GM12878 (cell line): ENCODE measurements at regions not wholly inside any gene's neighbourhood (a gene's known extent, or its start where the extent isn't known, plus 50 kb on each side); places are given as distances from the start of the nearest gene placed in this dataset.

ENCODE experiments used
- ATAC-seq: fragments of 200-7000 bp; cut with Tn5 transposase; 3 replicates; pipeline ENCODE4 v1.9.1; 2020; ENCODE audit warnings: mild to moderate bottlenecking, moderate library complexity
- BruUV-seq: library from RNA; stranded (reverse); fragments of 400-500 nt; replicated peaks from 2 replicates; lab custom pipeline; 2021; lab: Mats Ljungman, UMichigan
- CTCF ChIA-PET: fragments of 300-600 bp; sonication (Branson Sonifier 250); formaldehyde crosslinking; extraction: SDS; loops from one replicate; lab custom pipeline; 2021; ENCODE audit warnings: inconsistent platforms; lab: Yijun Ruan, JAX
- POLR2A ChIA-PET: fragments of 350-600 bp; formaldehyde crosslinking; extraction: SDS; loops from one replicate; lab custom pipeline; 2021; ENCODE audit warnings: inconsistent platforms; lab: Charles Lee
- RAD21 ChIA-PET: fragments of 300-600 bp; sonication (Branson Sonifier 250); formaldehyde crosslinking; loops from one replicate; lab custom pipeline; 2023; ENCODE audit warnings: antibody characterized with exemption; ENCODE audit not compliant: unreplicated experiment; lab: Charles Lee
- SMC1A ChIA-PET: fragments of 300-600 bp; sonication (Branson Sonifier 250); formaldehyde crosslinking; loops from one replicate; lab custom pipeline; 2023; ENCODE audit not compliant: unreplicated experiment, uncharacterized antibody; lab: Charles Lee
- DNase-seq: peaks from one replicate; pipeline ENCODE4 v3.0.0-alpha.2; 2011; ENCODE audit warnings: low read depth, low spot score
- FAIRE-seq: peaks from 3 replicates; lab custom pipeline; 2011; peaks lifted over from hg19 to GRCh38; lab: Jason Lieb, UNC
- H2AFZ ChIP-seq: 2 replicates; pipeline ENCODE4 v1.6.0; 2011; ENCODE audit warnings: low read depth, low read length, control low read depth; ENCODE audit not compliant: control insufficient read depth
- H3K27ac ChIP-seq: 2 replicates; pipeline ENCODE4 v1.5.1; 2011; ENCODE audit warnings: control low read depth; ENCODE audit not compliant: control insufficient read depth, insufficient read depth
- H3K27me3 ChIP-seq, 2 experiments: replicated peaks in 1 of 2; 2 replicates each; pipeline versions ENCODE4 v1.6.0 to v1.6.1; 2011; ENCODE audit warnings: low read length in 1 of 2; ENCODE audit not compliant: control insufficient read depth in 2 of 2, insufficient read depth in 2 of 2
- H3K36me3 ChIP-seq, 2 experiments: 2 replicates each; pipeline ENCODE4 v1.5.1; 2011; ENCODE audit warnings: low read length in 1 of 2; ENCODE audit not compliant: control insufficient read depth in 2 of 2, insufficient read depth in 2 of 2
- H3K4me1 ChIP-seq: 2 replicates; pipeline ENCODE4 v1.6.1; 2011; ENCODE audit warnings: mild to moderate bottlenecking, low read length, moderate library complexity, mixed read lengths; ENCODE audit not compliant: control insufficient read depth, insufficient read depth
- H3K4me2 ChIP-seq: 2 replicates; pipeline ENCODE4 v1.6.0; 2011; ENCODE audit warnings: control low read depth; ENCODE audit not compliant: control insufficient read depth, insufficient read depth
- H3K4me3 ChIP-seq: fragments of 200-600 bp; sonication (generic); 2 replicates; pipeline ENCODE4 v1.5.1; 2016
- H3K79me2 ChIP-seq: 2 replicates; pipeline ENCODE4 v1.6.0; 2011; ENCODE audit warnings: low read length; ENCODE audit not compliant: control insufficient read depth, insufficient read depth
- H3K9ac ChIP-seq: 2 replicates; pipeline ENCODE4 v1.8.0; 2011; ENCODE audit warnings: low read length, control low read depth, mixed read lengths; ENCODE audit not compliant: control insufficient read depth, insufficient read depth
- H3K9me3 ChIP-seq: replicated peaks from 3 replicates; pipeline ENCODE4 v1.5.1; 2011; ENCODE audit warnings: mild to moderate bottlenecking, low read length; ENCODE audit not compliant: control insufficient read depth, insufficient read depth
- H4K20me1 ChIP-seq: 2 replicates; pipeline ENCODE4 v1.6.0; 2011; ENCODE audit not compliant: control insufficient read depth, insufficient read depth
- ATF3 ChIP-seq: IDR thresholded peaks from 2 replicates; pipeline ENCODE4 v1.6.1; 2011; ENCODE audit warnings: low read depth, mild to moderate bottlenecking, low read length, moderate library complexity, borderline replicate concordance; ENCODE audit errors: extremely low read depth
- BCL3 ChIP-seq: IDR thresholded peaks from 2 replicates; pipeline ENCODE4 v1.6.1; 2011; ENCODE audit warnings: borderline replicate concordance, low read depth, mild to moderate bottlenecking, moderate library complexity, low read length; ENCODE audit not compliant: insufficient read depth, poor library complexity, severe bottlenecking
- BRCA1 ChIP-seq: IDR thresholded peaks from 2 replicates; pipeline ENCODE4 v1.6.1; 2011; ENCODE audit warnings: low read depth, low read length, improper control_type of control experiment
- CBX3 ChIP-seq: fragments of 200-600 bp; sonication (generic); IDR thresholded peaks from 2 replicates; pipeline ENCODE4 v1.6.1; 2016; ENCODE audit warnings: low read depth, borderline replicate concordance
- CEBPZ ChIP-seq: fragments of 150-350 bp; IDR thresholded peaks from 2 replicates; pipeline ENCODE4 v1.6.1; 2016; ENCODE audit warnings: low read depth, low read length
- E4F1 ChIP-seq: fragments of 450-650 bp; IDR thresholded peaks from 2 replicates; pipeline ENCODE4 v1.6.1; 2018; ENCODE audit warnings: borderline replicate concordance, mild to moderate bottlenecking; ENCODE audit not compliant: partially characterized antibody
- EGR1 ChIP-seq, 2 experiments: IDR thresholded peaks; 1 replicate in 1 of 2; 2 replicates in 1 of 2; pipeline ENCODE4 v1.6.1; 2011 to 2012; ENCODE audit warnings: low read depth in 2 of 2, low read length in 2 of 2, borderline replicate concordance in 1 of 2, mild to moderate bottlenecking in 1 of 2, moderate library complexity in 1 of 2
- HDAC2 ChIP-seq: fragments of 200-600 bp; sonication (generic); IDR thresholded peaks from 2 replicates; pipeline ENCODE4 v1.6.1; 2017
- IKZF1 ChIP-seq: fragments of 450-650 bp; conservative IDR thresholded peaks from 2 replicates; pipeline ENCODE4 v1.6.1; 2017; ENCODE audit warnings: antibody characterized with exemption, mild to moderate bottlenecking
- LARP7 ChIP-seq: fragments of 450-650 bp; IDR thresholded peaks from 2 replicates; pipeline ENCODE4 v1.6.1; 2017; ENCODE audit warnings: mild to moderate bottlenecking
- NFIC ChIP-seq: IDR thresholded peaks from 2 replicates; pipeline ENCODE4 v1.6.1; 2012; ENCODE audit warnings: low read depth, mild to moderate bottlenecking, inconsistent platforms, low read length, moderate library complexity
- TARDBP ChIP-seq: IDR thresholded peaks from 2 replicates; pipeline ENCODE4 v1.6.1; 2016; ENCODE audit warnings: borderline replicate concordance
- TCF3 ChIP-seq: IDR thresholded peaks from 2 replicates; pipeline ENCODE4 v1.6.1; 2012; ENCODE audit warnings: low read depth, mild to moderate bottlenecking, low read length, borderline replicate concordance; ENCODE audit not compliant: insufficient read depth
- WRNIP1 ChIP-seq: IDR thresholded peaks from 2 replicates; pipeline ENCODE4 v1.6.1; 2011; ENCODE audit warnings: low read depth, low read length, improper control_type of control experiment, borderline replicate concordance
- ZNF217 ChIP-seq: fragments of 450-650 bp; IDR thresholded peaks from 2 replicates; pipeline ENCODE4 v1.6.1; 2017; ENCODE audit warnings: antibody characterized with exemption, mild to moderate bottlenecking
- ZNF622 ChIP-seq: fragments of 450-650 bp; IDR thresholded peaks from 2 replicates; pipeline ENCODE4 v1.6.1; 2017; ENCODE audit warnings: mild to moderate bottlenecking, inconsistent platforms
- WGBS: methylation state at CpG from one replicate; pipeline ENCODE4 v1.1.6; 2016; ENCODE audit warnings: low lambda C conversion rate; ENCODE audit not compliant: insufficient replicate concordance, insufficient coverage; ENCODE audit errors: missing lambda C conversion rate; 5-methylcytosine and 5-hydroxymethylcytosine counted together
- in situ Hi-C: fragments of 300-500 bp; cut with MboI; formaldehyde crosslinking; loops from 9 replicates; pipeline ENCODE4 v1.14.3; 2018; ENCODE audit warnings: mixed read lengths
- intact Hi-C: fragments of 100-400 bp; cut with micrococcal nuclease; formaldehyde crosslinking; loops from one replicate; pipeline ENCODE4 v1.14.2; 2022; ENCODE audit not compliant: unreplicated experiment

GRCh38 chr14:44612002-44612401 lies 104.9 kb upstream of the FSCB start (continued):
- no peak for TF ChIP-seq LARP7
- no peak for TF ChIP-seq ATF3

GRCh38 chr14:44609876-44610510 lies 102.9 kb upstream of the FSCB start:
- no TSS peak for BruUV-seq
- SMC1A ChIA-PET: no interaction called here
- H3K4me2 ChIP-seq: no peak overlapping the region
- RAD21 ChIA-PET: no interaction called here
- FAIRE-seq (no peak), DNase-seq (no peak), ATAC-seq (no peak)
- intact Hi-C loops: no loop called here
- no peaks in the 10 kb centered on the region for H4K20me1 ChIP-seq
- H2AFZ ChIP-seq: no peak overlapping the region
- POLR2A ChIA-PET: no interaction called here
- no peaks in the 10 kb centered on the region for H3K4me1 ChIP-seq
- no peaks in the 10 kb centered on the region for H3K79me2 ChIP-seq
- TF ChIP-seq HDAC2 (no peak), TCF3 (no peak), E4F1 (no peak), ZNF622 (no peak), WRNIP1 (no peak), NFIC (no peak), CEBPZ (no peak), EGR1 (IDR thresholded peaks at IDR 0.05; ENCODE audit: borderline replicate concordance in 1 of 2, low read depth in 2 of 2, low read length in 2 of 2) (no peak), CBX3 (no peak), ZNF217 (no peak), IKZF1 (no peak), BRCA1 (no peak), BCL3 (no peak), TARDBP (no peak)
- CTCF ChIA-PET: no interaction called here
- in situ Hi-C loops: no loop called here
- no peak overlapping the region for H3K9ac ChIP-seq
- H3K36me3 ChIP-seq: no peaks in the 10 kb centered on the region
- H3K27me3 ChIP-seq: no peaks in the 10 kb centered on the region
- H3K4me3 ChIP-seq: no peak overlapping the region
- H3K27ac ChIP-seq: no peak overlapping the region
- 19% methylated on average over 5 of the region's 5 CpGs for WGBS
- H3K9me3 ChIP-seq: no peaks in the 10 kb centered on the region
